ENCODE measurements at regions not wholly inside any gene's neighbourhood (a gene's known extent, or its start where the extent isn't known, plus 50 kb on each side); places are given as distances from the start of the nearest gene placed in this dataset.

GRCh38 chr12:125853670-125854069 is 788.4 kb downstream of the AACS start:
- TF ChIP-seq CTCF (IDR thresholded peaks at IDR 0.05; ENCODE audit: unreplicated experiment) = no peak
- DNase-seq (ENCODE audit: unreplicated experiment) = no peak
- no TSS peak for BruUV-seq (replicated peaks)
- intact Hi-C loops (cut with micrococcal nuclease) = no loop called here
- no peaks in the 10 kb centered on the region for H3K36me3 Mint-ChIP-seq (ENCODE audit: insufficient read depth, unreplicated experiment)
- H3K4me3 Mint-ChIP-seq (ENCODE audit: unreplicated experiment) = no peak overlapping the region
- no peaks in the 10 kb centered on the region for H3K4me1 Mint-ChIP-seq (ENCODE audit: insufficient read depth, unreplicated experiment)
- no peak overlapping the region for H3K27ac Mint-ChIP-seq (ENCODE audit: low read depth, unreplicated experiment)
- CTCF ChIA-PET = interaction anchor here (0.7 kb wide), 1 partner anchor 41 kb away, joined by 3 read pairs; no protein-coding TSS in a partner anchor
- H3K9me3 Mint-ChIP-seq (ENCODE audit: unreplicated experiment) = peaks cover 14% of the 10 kb centered on the region
- no peaks in the 10 kb centered on the region for H3K27me3 Mint-ChIP-seq (ENCODE audit: insufficient read depth, unreplicated experiment)
- POLR2A ChIA-PET = no interaction called here

- no peak for TF ChIP-seq CTCF (IDR thresholded peaks at IDR 0.05; ENCODE audit: unreplicated experiment)
- POLR2A ChIA-PET = interaction anchor here (0.6 kb wide), 1 partner anchor 223 kb away, joined by 4 read pairs; no protein-coding TSS in a partner anchor
- no peaks in the 10 kb centered on the region for H3K4me1 Mint-ChIP-seq (ENCODE audit: insufficient read depth, unreplicated experiment)
- no peak overlapping the region for H3K27ac Mint-ChIP-seq (ENCODE audit: low read depth, unreplicated experiment)
- no peaks in the 10 kb centered on the region for H3K36me3 Mint-ChIP-seq (ENCODE audit: insufficient read depth, unreplicated experiment)
- no peak overlapping the region for H3K4me3 Mint-ChIP-seq (ENCODE audit: unreplicated experiment)
- DNase-seq (ENCODE audit: unreplicated experiment) = no peak
- H3K9me3 Mint-ChIP-seq (ENCODE audit: unreplicated experiment) = peaks cover 21% of the 10 kb centered on the region
- no peaks in the 10 kb centered on the region for H3K27me3 Mint-ChIP-seq (ENCODE audit: insufficient read depth, unreplicated experiment)
- CTCF ChIA-PET = interaction anchor here (0.5 to 1.5 kb wide), 8 partner anchors 9 to 674 kb away, joined by 3 to 7 read pairs (median 3); no protein-coding TSS in a partner anchor
- BruUV-seq (replicated peaks) = no TSS peak
- intact Hi-C loops (cut with micrococcal nuclease) = no loop called here
These were observed 791.1 kb downstream of the AACS start for GRCh38 chr12:125856366-125856765.

GRCh38 chr12:125856896-125857295 is 791.7 kb downstream of the AACS start:
- peak; percentile 21 for DNase-seq (ENCODE audit: unreplicated experiment)

GRCh38 chr12:125860672-125861288 is 795.5 kb downstream of the AACS start:
- DNase-seq (ENCODE audit: unreplicated experiment) = no peak
- H3K4me3 Mint-ChIP-seq (ENCODE audit: unreplicated experiment) = no peak overlapping the region
- no peaks in the 10 kb centered on the region for H3K4me1 Mint-ChIP-seq (ENCODE audit: insufficient read depth, unreplicated experiment)
- no TSS peak for BruUV-seq (replicated peaks)
- H3K27ac Mint-ChIP-seq (ENCODE audit: low read depth, unreplicated experiment) = no peak overlapping the region
- no peak for TF ChIP-seq CTCF (IDR thresholded peaks at IDR 0.05; ENCODE audit: unreplicated experiment)
- H3K9me3 Mint-ChIP-seq (ENCODE audit: unreplicated experiment) = peaks cover 18% of the 10 kb centered on the region
- CTCF ChIA-PET = no interaction called here
- no peaks in the 10 kb centered on the region for H3K27me3 Mint-ChIP-seq (ENCODE audit: insufficient read depth, unreplicated experiment)
- no peaks in the 10 kb centered on the region for H3K36me3 Mint-ChIP-seq (ENCODE audit: insufficient read depth, unreplicated experiment)
- intact Hi-C loops (cut with micrococcal nuclease) = no loop called here
- POLR2A ChIA-PET = no interaction called here

More at GRCh38 chr12:125856896-125857295, 791.7 kb downstream of the AACS start:
- POLR2A ChIA-PET = interaction anchor here (0.6 kb wide), 1 partner anchor 224 kb away, joined by 4 read pairs; no protein-coding TSS in a partner anchor
- CTCF ChIA-PET = interaction anchor here (0.5 to 1.5 kb wide), 9 partner anchors 10 to 675 kb away, joined by 3 to 7 read pairs (median 3); no protein-coding TSS in a partner anchor
- Mint-ChIP-seq H3K4me1 (ENCODE audit: insufficient read depth, unreplicated experiment) (no peaks in the 10 kb centered on the region), H3K9me3 (ENCODE audit: unreplicated experiment) (peaks cover 21% of the 10 kb centered on the region), H3K27me3 (ENCODE audit: insufficient read depth, unreplicated experiment) (no peaks in the 10 kb centered on the region), H3K36me3 (ENCODE audit: insufficient read depth, unreplicated experiment) (no peaks in the 10 kb centered on the region), H3K27ac (ENCODE audit: low read depth, unreplicated experiment) (no peak overlapping the region), H3K4me3 (ENCODE audit: unreplicated experiment) (no peak overlapping the region)
- no peak for TF ChIP-seq CTCF (IDR thresholded peaks at IDR 0.05; ENCODE audit: unreplicated experiment)
- BruUV-seq (replicated peaks) = no TSS peak
- intact Hi-C loops (cut with micrococcal nuclease) = no loop called here
